Psoas muscle (tissue), 7 donors: ENCODE measurements at regions not wholly inside any gene's neighbourhood (a gene's known extent, or its start where the extent isn't known, plus 50 kb on each side); places are given as distances from the start of the nearest gene placed in this dataset.

Experiments
- ATAC-seq, 4 donors: fragments of 200-7000 bp; cut with Tn5 transposase; one replicate each; pipeline ENCODE4 v1.9.1; 2020; ENCODE audit warnings: moderate library complexity in 3 of 4, mild to moderate bottlenecking in 2 of 4
- DNase-seq, 2 donors: peaks; one replicate each; pipeline ENCODE4 v3.0.0-alpha.2; 2020
- H3K27ac ChIP-seq: fragments of 200-600 bp; one replicate; pipeline ENCODE4 v1.8.0; 2022
- H3K27me3 ChIP-seq, 3 donors: fragments of 200-600 bp in 1 of 3; one replicate each; pipeline versions ENCODE4 v1.6.1 to v1.8.0; 2013 to 2022; ENCODE audit warnings: low read length in 2 of 3, mild to moderate bottlenecking in 2 of 3, moderate library complexity in 1 of 3; ENCODE audit not compliant: insufficient read depth in 3 of 3
- H3K36me3 ChIP-seq, 2 donors: fragments of 200-600 bp in 1 of 2; one replicate each; pipeline versions ENCODE4 v1.6.1 to v1.8.0; 2013 to 2022; ENCODE audit warnings: low read depth in 1 of 2, mild to moderate bottlenecking in 1 of 2, moderate library complexity in 1 of 2; ENCODE audit not compliant: insufficient read depth in 1 of 2
- H3K4me1 ChIP-seq: fragments of 200-600 bp; one replicate; pipeline ENCODE4 v1.8.0; 2022
- H3K4me3 ChIP-seq: fragments of 200-600 bp; one replicate; pipeline ENCODE4 v1.8.0; 2022; ENCODE audit warnings: mild to moderate bottlenecking
- H3K9me3 ChIP-seq: fragments of 200-600 bp; one replicate; pipeline ENCODE4 v1.8.0; 2022
- CTCF ChIP-seq: fragments of 200-600 bp; IDR thresholded peaks from one replicate; pipeline ENCODE4 v1.8.0; 2022; ENCODE audit warnings: antibody characterized with exemption
- WGBS, 3 donors: extraction: QIAGEN DNeasy Blood & Tissue Kit; methylation state at CpG; one replicate each; pipeline versions ENCODE4 v1.1.6 to v1.1.7; 2013; 5-methylcytosine and 5-hydroxymethylcytosine counted together
- intact Hi-C, 2 donors: fragments of 100-400 bp; cut with DNase I; formaldehyde crosslinking; loops; one replicate each; pipeline versions ENCODE4 v1.11.0 to v1.14.2; 2022
- donor health status: healthy with polysubstance abuse.
- donor health status: DM: no; HTN: no; CAD: no; lungs with moderate emphysema.
- donor health status: Bipolar disorder and iron deficiency.
- donor health status: healthy.
- donor health status: DM: yes; HTN: yes; CAD: no.
- donor health status: DM: no; HTN: no; CAD: no.
- donor health status: DM: yes; HTN: yes; CAD: no.

GRCh38 chr12:127162307-127162706 lies 1104.7 kb upstream of the TMEM132C start:
- no peak overlapping the region for H3K27ac ChIP-seq
- no peak overlapping the region for H3K4me3 ChIP-seq
- ATAC-seq, result no peak
- H3K4me1 ChIP-seq, result no peaks in the 10 kb centered on the region
- no peaks in the 10 kb centered on the region for H3K36me3 ChIP-seq
- no peak for DNase-seq
- peaks cover 0 to 11% (median 0%) of the 10 kb centered on the region in 3 donors for H3K27me3 ChIP-seq
- H3K9me3 ChIP-seq, result no peaks in the 10 kb centered on the region
- intact Hi-C loops, result no loop called here
- no peak for TF ChIP-seq CTCF
- WGBS, 3 donors, result 89 to 93% (median 90%) methylated on average over 2 of the region's 2 CpGs

- no peak for TF ChIP-seq CTCF
- intact Hi-C loops, result no loop called here
- DNase-seq, result no peak
- Histone ChIP-seq H3K4me1 (no peaks in the 10 kb centered on the region), H3K4me3 (no peak overlapping the region), H3K27ac (no peak overlapping the region), H3K27me3 (peaks cover 0 to 11% (median 0%) of the 10 kb centered on the region in 3 donors), H3K9me3 (no peaks in the 10 kb centered on the region), H3K36me3 (no peaks in the 10 kb centered on the region)
- ATAC-seq, result no peak
- WGBS, 3 donors, result 16 to 43% (median 26%) methylated on average over 1 of the region's 1 CpG
Observed at GRCh38 chr12:127162902-127163301, 1104.1 kb upstream of the TMEM132C start.

- H3K27me3 ChIP-seq, result peaks cover 0 to 11% (median 0%) of the 10 kb centered on the region in 3 donors
- TF ChIP-seq CTCF, result no peak
- H3K4me1 ChIP-seq, result no peaks in the 10 kb centered on the region
- H3K9me3 ChIP-seq, result no peaks in the 10 kb centered on the region
- peak; percentile 84 to 88 for DNase-seq
- H3K27ac ChIP-seq, result peak overlapping the region; percentile 61
- peak; percentile 86 to 96 (median 92) for ATAC-seq
- H3K36me3 ChIP-seq, result no peaks in the 10 kb centered on the region
- intact Hi-C loops, result no loop called here
- 6 to 7% (median 6%) methylated on average over 67 to 69 of the region's 69 CpGs for WGBS, 3 donors
- peak overlapping the region; percentile 62 for H3K4me3 ChIP-seq
Observed at GRCh38 chr12:127165567-127166392, 1101.2 kb upstream of the TMEM132C start.

- TF ChIP-seq CTCF, result no peak
- ATAC-seq (no peak), DNase-seq (no peak)
- no peak overlapping the region for H3K27ac ChIP-seq
- WGBS, 3 donors, result 83 to 87% (median 86%) methylated on average over 15 of the region's 15 CpGs
- no peaks in the 10 kb centered on the region for H3K36me3 ChIP-seq
- H3K4me3 ChIP-seq, result no peak overlapping the region
- H3K4me1 ChIP-seq, result no peaks in the 10 kb centered on the region
- intact Hi-C loops, result no loop called here
- no peaks in the 10 kb centered on the region for H3K9me3 ChIP-seq
- H3K27me3 ChIP-seq, result peaks cover 0 to 11% (median 0%) of the 10 kb centered on the region in 3 donors
Observed at GRCh38 chr12:127169321-127170181, 1097.4 kb upstream of the TMEM132C start.
